PC-3 (cell line): ENCODE measurements at regions not wholly inside any gene's neighbourhood (a gene's known extent, or its start where the extent isn't known, plus 50 kb on each side); places are given as distances from the start of the nearest gene placed in this dataset.

Experiments used
- ATAC-seq: fragments of 200-7000 bp; cut with Tn5 transposase; 2 replicates; pipeline ENCODE4 v1.9.1; 2020; ENCODE audit warnings: mild to moderate bottlenecking, moderate library complexity
- BruUV-seq: library from RNA; stranded (reverse); fragments of 400-500 nt; replicated peaks from 2 replicates; lab custom pipeline; 2021; lab: Mats Ljungman, UMichigan
- CTCF ChIA-PET: fragments of 300-600 bp; sonication (Branson Sonifier 250); formaldehyde crosslinking; loops from one replicate; lab custom pipeline; 2022; ENCODE audit warnings: antibody characterized with exemption; lab: Charles Lee
- POLR2A ChIA-PET: fragments of 300-600 bp; sonication (Branson Sonifier 250); formaldehyde crosslinking; loops from one replicate; lab custom pipeline; 2022; ENCODE audit warnings: antibody characterized with exemption; ENCODE audit not compliant: unreplicated experiment; lab: Charles Lee
- DNase-seq: peaks from one replicate; pipeline ENCODE4 v3.0.0-alpha.2; 2015
- H2AFZ ChIP-seq: fragments of 300-600 bp; sonication (generic); 2 replicates; pipeline ENCODE4 v1.6.0; 2016; ENCODE audit warnings: antibody characterized with exemption, low read length
- H3F3A ChIP-seq: fragments of 300-600 bp; sonication (generic); one replicate; pipeline ENCODE4 v1.6.0; 2017; ENCODE audit warnings: antibody characterized with exemption, low read length, control low read depth, mild to moderate bottlenecking; ENCODE audit not compliant: unreplicated experiment
- H3K27ac ChIP-seq: fragments of 300-600 bp; sonication (generic); 2 replicates; pipeline ENCODE4 v1.5.1; 2016; ENCODE audit warnings: mild to moderate bottlenecking, low read length
- H3K27me3 ChIP-seq: fragments of 300-600 bp; sonication (generic); 2 replicates; pipeline ENCODE4 v1.6.1; 2016; ENCODE audit warnings: low read length, mixed read lengths
- H3K36me3 ChIP-seq: fragments of 300-600 bp; sonication (generic); 2 replicates; pipeline ENCODE4 v1.6.1; 2016; ENCODE audit warnings: low read depth, mixed run types, low read length, mixed read lengths
- H3K4me1 ChIP-seq: fragments of 300-600 bp; sonication (generic); 2 replicates; pipeline ENCODE4 v1.5.1; 2016; ENCODE audit warnings: low read length; ENCODE audit not compliant: insufficient read depth
- H3K4me2 ChIP-seq: fragments of 300-600 bp; sonication (generic); 2 replicates; pipeline ENCODE4 v1.6.0; 2016; ENCODE audit warnings: low read length
- H3K4me3 ChIP-seq: fragments of 300-600 bp; sonication (generic); 2 replicates; pipeline ENCODE4 v1.5.1; 2016; ENCODE audit warnings: mild to moderate bottlenecking, low read length, mixed read lengths
- H3K79me2 ChIP-seq: fragments of 300-600 bp; sonication (generic); 2 replicates; pipeline ENCODE4 v1.6.1; 2017; ENCODE audit warnings: low read length, mixed read lengths
- H3K9ac ChIP-seq: fragments of 300-600 bp; sonication (generic); 2 replicates; pipeline ENCODE4 v1.6.0; 2016; ENCODE audit warnings: mild to moderate bottlenecking, low read length
- H3K9me2 ChIP-seq: fragments of 300-600 bp; sonication (generic); replicated peaks from 2 replicates; pipeline ENCODE4 v1.6.1; 2016; ENCODE audit warnings: mixed run types, low read length, mixed read lengths
- H3K9me3 ChIP-seq: fragments of 300-600 bp; sonication (generic); 2 replicates; pipeline ENCODE4 v1.6.1; 2016; ENCODE audit warnings: low read length, mixed read lengths
- H4K20me1 ChIP-seq: fragments of 300-600 bp; sonication (generic); 2 replicates; pipeline ENCODE4 v1.6.1; 2016; ENCODE audit warnings: low read length, mixed read lengths
- CTCF ChIP-seq: fragments of 300-600 bp; sonication (generic); conservative IDR thresholded peaks from 2 replicates; pipeline ENCODE4 v1.5.1; 2017; ENCODE audit warnings: antibody characterized with exemption, low read depth, mild to moderate bottlenecking, low read length
- EZH2 ChIP-seq: fragments of 300-600 bp; sonication (generic); IDR thresholded peaks from one replicate; pipeline ENCODE4 v1.6.1; 2017; ENCODE audit warnings: antibody characterized with exemption, mild to moderate bottlenecking, low read length; ENCODE audit not compliant: unreplicated experiment
- EZH2phosphoT487 ChIP-seq: fragments of 300-600 bp; sonication (generic); IDR thresholded peaks from 2 replicates; pipeline ENCODE4 v1.6.1; 2018; ENCODE audit warnings: mild to moderate bottlenecking, antibody characterized with exemption, low read length, borderline replicate concordance
- intact Hi-C: fragments of 100-400 bp; cut with micrococcal nuclease; formaldehyde crosslinking; loops from 2 replicates; pipeline ENCODE4 v1.9.0; 2023

GRCh38 chr7:118305671-118306070, 81.2 kb downstream of the ANKRD7 start:
- Histone ChIP-seq H2AFZ (no peak overlapping the region), H3K9me2 (no peaks in the 10 kb centered on the region), H3K27me3 (no peaks in the 10 kb centered on the region), H4K20me1 (no peaks in the 10 kb centered on the region), H3K79me2 (no peaks in the 10 kb centered on the region), H3K9ac (no peak overlapping the region), H3K9me3 (0 out of 2 replicates have a peak, but pooled peaks cover 5% of the 10 kb centered on the region), H3K4me1 (no peaks in the 10 kb centered on the region), H3K36me3 (no peaks in the 10 kb centered on the region), H3K27ac (no peak overlapping the region), H3K4me3 (no peak overlapping the region), H3K4me2 (no peak overlapping the region), H3F3A (no peaks in the 10 kb centered on the region)
- TF ChIP-seq CTCF (no peak), EZH2 (no peak), EZH2phosphoT487 (no peak)
- DNase-seq (no peak), ATAC-seq (peak; percentile 31; the same call in 1 of the 2 replicates)
- CTCF ChIA-PET: no interaction called here
- no TSS peak for BruUV-seq
- POLR2A ChIA-PET: no interaction called here
- intact Hi-C loops: no loop called here

GRCh38 chr7:118306771-118307170, 82.3 kb downstream of the ANKRD7 start:
- Histone ChIP-seq H3K4me3 (no peak overlapping the region), H3K79me2 (no peaks in the 10 kb centered on the region), H3K36me3 (no peaks in the 10 kb centered on the region), H3K4me1 (no peaks in the 10 kb centered on the region), H3K27ac (no peak overlapping the region), H3K9me3 (peaks cover 11% of the 10 kb centered on the region; the same call in 1 of the 2 replicates), H3F3A (no peaks in the 10 kb centered on the region), H3K9me2 (no peaks in the 10 kb centered on the region), H3K27me3 (no peaks in the 10 kb centered on the region), H4K20me1 (no peaks in the 10 kb centered on the region), H2AFZ (no peak overlapping the region), H3K9ac (no peak overlapping the region), H3K4me2 (no peak overlapping the region)
- ChIA-PET CTCF (no interaction called here), POLR2A (no interaction called here)
- DNase-seq (no peak), ATAC-seq (no peak; the same call in 1 of the 2 replicates)
- no peak for TF ChIP-seq CTCF
- no peak for TF ChIP-seq EZH2
- no peak for TF ChIP-seq EZH2phosphoT487
- BruUV-seq: no TSS peak
- intact Hi-C loops: no loop called here

- Histone ChIP-seq H3K9me3 (peaks cover 6% of the 10 kb centered on the region; the same call in 1 of the 2 replicates), H2AFZ (no peak overlapping the region), H3K4me3 (no peak overlapping the region), H3K4me1 (no peaks in the 10 kb centered on the region), H3K27me3 (no peaks in the 10 kb centered on the region), H3K27ac (no peak overlapping the region), H3F3A (no peaks in the 10 kb centered on the region), H4K20me1 (no peaks in the 10 kb centered on the region), H3K9me2 (no peaks in the 10 kb centered on the region), H3K4me2 (no peak overlapping the region), H3K79me2 (no peaks in the 10 kb centered on the region), H3K36me3 (no peaks in the 10 kb centered on the region), H3K9ac (no peak overlapping the region)
- ChIA-PET POLR2A (interaction anchor here (0.6 kb wide), 1 partner anchor 141 kb away, joined by 9 read pairs; no protein-coding TSS in a partner anchor), CTCF (no interaction called here)
- intact Hi-C loops: no loop called here
- ATAC-seq (no peak), DNase-seq (no peak)
- TF ChIP-seq EZH2 (no peak), EZH2phosphoT487 (no peak), CTCF (no peak)
- no TSS peak for BruUV-seq
These were observed 86.8 kb downstream of the ANKRD7 start for GRCh38 chr7:118311121-118311836.
